Colonic mucosa (tissue), 4 donors: ENCODE measurements at regions not wholly inside any gene's neighbourhood (a gene's known extent, or its start where the extent isn't known, plus 50 kb on each side); places are given as distances from the start of the nearest gene placed in this dataset.
"Not testable (repeated sequence)": the region's sequence is repeated elsewhere in the genome, so short reads cannot be mapped to it uniquely, and the experiment has no call there.

Source experiments
- DNase-seq: peaks from one replicate; pipeline ENCODE4 v3.0.0-alpha.2; 2020
- H3K27ac ChIP-seq: fragments of 200-600 bp; one replicate; pipeline ENCODE4 v1.8.0; 2021
- H3K27me3 ChIP-seq: fragments of 200-600 bp; one replicate; pipeline ENCODE4 v1.8.0; 2021
- H3K36me3 ChIP-seq: fragments of 200-600 bp; one replicate; pipeline ENCODE4 v1.8.0; 2021
- H3K4me1 ChIP-seq: fragments of 200-600 bp; one replicate; pipeline ENCODE4 v1.8.0; 2021; ENCODE audit warnings: mild to moderate bottlenecking
- H3K4me3 ChIP-seq: fragments of 200-600 bp; one replicate; pipeline ENCODE4 v1.8.0; 2021
- H3K9ac ChIP-seq, 2 donors: one replicate each; pipeline ENCODE4 v1.7.0; 2013; ENCODE audit warnings: control low read depth in 2 of 2, low read depth in 2 of 2, low read length in 2 of 2
- H3K9me3 ChIP-seq: fragments of 200-600 bp; one replicate; pipeline ENCODE4 v1.8.0; 2021
- CTCF ChIP-seq: fragments of 200-600 bp; IDR thresholded peaks from one replicate; pipeline ENCODE4 v1.8.0; 2022; ENCODE audit warnings: antibody characterized with exemption, mild to moderate bottlenecking
- intact Hi-C: fragments of 100-400 bp; cut with DNase I; formaldehyde crosslinking; loops from one replicate; pipeline ENCODE4 v1.14.1; 2022
- donor health status: healthy.
- donor health status: DM: no; HTN: no; CAD: no.
- donor health status: DM: no; HTN: no; CAD: no.

GRCh38 chr10:120204877-120205276 is 252.2 kb upstream of the PLPP4 start:
- no peak overlapping the region for H3K4me3 ChIP-seq
- H3K36me3 ChIP-seq, result no peaks in the 10 kb centered on the region
- no peak overlapping the region for H3K27ac ChIP-seq
- intact Hi-C loops, result no loop called here
- DNase-seq, result no peak
- no peaks in the 10 kb centered on the region for H3K27me3 ChIP-seq
- H3K9me3 ChIP-seq, result no peaks in the 10 kb centered on the region
- no peak for TF ChIP-seq CTCF
- no peak overlapping the region for H3K9ac ChIP-seq
- H3K4me1 ChIP-seq, result peaks cover 3% of the 10 kb centered on the region

- no peak for TF ChIP-seq CTCF
Observed at GRCh38 chr10:120205368-120206018, 251.5 kb upstream of the PLPP4 start.

GRCh38 chr10:120208488-120208887 is 248.5 kb upstream of the PLPP4 start:
- H3K27ac ChIP-seq, result no peak overlapping the region
- H3K4me1 ChIP-seq, result peaks cover 3% of the 10 kb centered on the region
- no peaks in the 10 kb centered on the region for H3K9me3 ChIP-seq
- DNase-seq, result no peak
- TF ChIP-seq CTCF, result no peak
- H3K27me3 ChIP-seq, result no peaks in the 10 kb centered on the region
- intact Hi-C loops, result no loop called here
- H3K4me3 ChIP-seq, result no peak overlapping the region
- no peak overlapping the region for H3K9ac ChIP-seq
- no peaks in the 10 kb centered on the region for H3K36me3 ChIP-seq

More at GRCh38 chr10:120205368-120206018, 251.5 kb upstream of the PLPP4 start:
- DNase-seq, result no peak
- Histone ChIP-seq H3K4me1 (peaks cover 3% of the 10 kb centered on the region), H3K4me3 (no peak overlapping the region), H3K27me3 (no peaks in the 10 kb centered on the region), H3K36me3 (no peaks in the 10 kb centered on the region), H3K27ac (no peak overlapping the region), H3K9ac (no peak overlapping the region), H3K9me3 (no peaks in the 10 kb centered on the region)
- intact Hi-C loops, result no loop called here

GRCh38 chr10:120209124-120209762 is 247.8 kb upstream of the PLPP4 start:
- H3K36me3 ChIP-seq, result no peaks in the 10 kb centered on the region
- no peak overlapping the region for H3K9ac ChIP-seq
- no peaks in the 10 kb centered on the region for H3K27me3 ChIP-seq
- intact Hi-C loops, result no loop called here
- no peaks in the 10 kb centered on the region for H3K9me3 ChIP-seq
- TF ChIP-seq CTCF, result no peak
- DNase-seq, result no peak
- peak overlapping the region; percentile 12 for H3K27ac ChIP-seq
- no peak overlapping the region for H3K4me3 ChIP-seq
- H3K4me1 ChIP-seq, result peaks cover 3% of the 10 kb centered on the region

- no peak for TF ChIP-seq CTCF
- no peak for DNase-seq
- H3K9ac ChIP-seq, result no peak overlapping the region
- H3K36me3 ChIP-seq, result no peaks in the 10 kb centered on the region
- no peaks in the 10 kb centered on the region for H3K9me3 ChIP-seq
- intact Hi-C loops, result no loop called here
- no peaks in the 10 kb centered on the region for H3K27me3 ChIP-seq
- no peak overlapping the region for H3K27ac ChIP-seq
- H3K4me1 ChIP-seq, result peaks cover 3% of the 10 kb centered on the region
- no peak overlapping the region for H3K4me3 ChIP-seq
Observed at GRCh38 chr10:120212275-120212674, 244.8 kb upstream of the PLPP4 start.

- H3K4me3 ChIP-seq, H3K9ac ChIP-seq, H3K27me3 ChIP-seq, H3K36me3 ChIP-seq, H3K9me3 ChIP-seq, DNase-seq, H3K4me1 ChIP-seq, H3K27ac ChIP-seq, intact Hi-C loops: not testable (repeated sequence)
Observed at GRCh38 chr10:120213283-120213682, 243.7 kb upstream of the PLPP4 start.
